ENCODE measurements at regions not wholly inside any gene's neighbourhood (a gene's known extent, or its start where the extent isn't known, plus 50 kb on each side); places are given as distances from the start of the nearest gene placed in this dataset.

GRCh38 chr9:3161912-3162311, 318.0 kb upstream of the PUM3 start:
- no peak for DNase-seq

GRCh38 chr9:3157011-3157410, 313.1 kb upstream of the PUM3 start:
- no peak for DNase-seq

GRCh38 chr9:3151672-3152576, 308.0 kb upstream of the PUM3 start:
- DNase-seq, result no peak

GRCh38 chr9:3150074-3150473, 306.2 kb upstream of the PUM3 start:
- no peak for DNase-seq

GRCh38 chr9:3138231-3139229, 294.6 kb upstream of the PUM3 start:
- peak in 1 of 14 donors; percentile 52 for DNase-seq

GRCh38 chr9:3137347-3137695, 293.4 kb upstream of the PUM3 start:
- DNase-seq, result no peak

- DNase-seq, result no peak
These were observed 292.9 kb upstream of the PUM3 start for GRCh38 chr9:3136686-3137346.

GRCh38 chr9:3136230-3136629, 292.3 kb upstream of the PUM3 start:
- no peak for DNase-seq

- DNase-seq, result no peak
These were observed 283.7 kb upstream of the PUM3 start for GRCh38 chr9:3127564-3127963.

- DNase-seq, result no peak
These were observed 281.9 kb upstream of the PUM3 start for GRCh38 chr9:3125602-3126405.

- no peak for DNase-seq
These were observed 280.1 kb upstream of the PUM3 start for GRCh38 chr9:3124001-3124400.

GRCh38 chr9:3118081-3118480, 274.2 kb upstream of the PUM3 start:
- DNase-seq, result no peak

GRCh38 chr9:3099646-3100045, 255.8 kb upstream of the PUM3 start:
- DNase-seq, result peak in 1 of 14 donors; percentile 87

- DNase-seq, result no peak
These were observed 244.3 kb upstream of the PUM3 start for GRCh38 chr9:3088219-3088618.

GRCh38 chr9:3087697-3088096, 243.8 kb upstream of the PUM3 start:
- DNase-seq, result no peak

- DNase-seq, result no peak
These were observed 237.1 kb upstream of the PUM3 start for GRCh38 chr9:3080951-3081350.

- DNase-seq, result no peak
These were observed 230.4 kb upstream of the PUM3 start for GRCh38 chr9:3074247-3074646.

- no peak for DNase-seq
These were observed 222.7 kb upstream of the PUM3 start for GRCh38 chr9:3066591-3066990.

- DNase-seq, result no peak
These were observed 216.0 kb upstream of the PUM3 start for GRCh38 chr9:3059781-3060468.

- no peak for DNase-seq
These were observed 214.5 kb upstream of the PUM3 start for GRCh38 chr9:3058409-3058808.

GRCh38 chr9:3054017-3054586, 210.2 kb upstream of the PUM3 start:
- DNase-seq, result no peak

Measured in C1 segment of cervical spinal cord (tissue), 14 donors.